Thoracic aorta (tissue), 2 donors: ENCODE measurements at regions not wholly inside any gene's neighbourhood (a gene's known extent, or its start where the extent isn't known, plus 50 kb on each side); places are given as distances from the start of the nearest gene placed in this dataset.

Experiments
- ATAC-seq: fragments of 150-250 bp; one replicate; pipeline ENCODE4 v1.8.0; 2017; ENCODE audit warnings: low read depth; ENCODE audit not compliant: insufficient number of reproducible peaks, low FRiP score
- DNase-seq: peaks from one replicate; pipeline ENCODE4 v3.0.0-alpha.2; 2020; ENCODE audit warnings: low spot score
- H3K27ac ChIP-seq, 2 donors: fragments of 200-600 bp; sonication (generic); 1 replicate in 1 of 2; 2 replicates in 1 of 2; pipeline ENCODE4 v1.5.1; 2016; ENCODE audit warnings: mild to moderate bottlenecking in 2 of 2, moderate library complexity in 2 of 2
- H3K27me3 ChIP-seq: fragments of 200-600 bp; sonication (generic); replicated peaks from 2 replicates; pipeline ENCODE4 v1.6.0; 2016; ENCODE audit warnings: mild to moderate bottlenecking; ENCODE audit not compliant: insufficient read depth
- H3K36me3 ChIP-seq: fragments of 200-600 bp; sonication (generic); one replicate; pipeline ENCODE4 v1.5.1; 2016
- H3K4me1 ChIP-seq, 2 donors: fragments of 200-600 bp; sonication (generic); 1 replicate in 1 of 2; 2 replicates in 1 of 2; pipeline versions ENCODE4 v1.5.1 to v1.6.0; 2016; ENCODE audit warnings: low read depth in 2 of 2, mild to moderate bottlenecking in 1 of 2; ENCODE audit not compliant: control insufficient read depth in 1 of 2
- H3K4me3 ChIP-seq: fragments of 200-600 bp; sonication (generic); 2 replicates; pipeline ENCODE4 v1.5.1; 2016; ENCODE audit warnings: mild to moderate bottlenecking
- H3K9me3 ChIP-seq: fragments of 200-600 bp; sonication (generic); 2 replicates; pipeline ENCODE4 v1.5.1; 2016
- CTCF ChIP-seq: fragments of 200-600 bp; sonication (generic); IDR thresholded peaks from one replicate; pipeline ENCODE4 v1.5.1; 2019; ENCODE audit warnings: antibody characterized with exemption

- no peaks in the 10 kb centered on the region for H3K4me1 ChIP-seq
- H3K27me3 ChIP-seq: no peaks in the 10 kb centered on the region
- no peaks in the 10 kb centered on the region for H3K36me3 ChIP-seq
- DNase-seq (no peak), ATAC-seq (no peak)
- H3K9me3 ChIP-seq: no peaks in the 10 kb centered on the region
- no peak overlapping the region for H3K4me3 ChIP-seq
- no peak for TF ChIP-seq CTCF
- H3K27ac ChIP-seq: no peak overlapping the region
These were observed 93.9 kb upstream of the SLCO3A1 start for GRCh38 chr15:91759560-91759959.

DNA sequence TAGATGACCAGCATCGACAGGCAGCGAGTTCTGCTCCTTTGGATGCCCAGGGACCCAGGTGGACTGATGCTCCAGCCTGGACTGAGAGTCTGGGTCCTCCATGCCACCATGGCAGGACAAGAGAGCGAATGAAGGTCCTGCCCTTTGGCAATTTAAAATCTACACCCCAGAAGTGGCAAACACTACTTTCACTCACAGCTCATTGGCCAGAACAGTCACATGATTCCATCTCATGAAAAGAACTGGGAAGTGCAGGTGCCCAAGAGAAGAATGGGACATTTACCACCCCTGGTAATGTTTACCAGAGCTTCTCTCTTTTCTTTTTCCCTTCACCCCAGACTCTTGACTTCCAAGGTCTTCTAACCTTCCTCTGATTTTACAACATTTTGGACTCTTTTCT, 87.8 kb upstream of the SLCO3A1 start:
- ATAC-seq (no peak), DNase-seq (no peak)
- Histone ChIP-seq H3K27me3 (no peaks in the 10 kb centered on the region), H3K9me3 (no peaks in the 10 kb centered on the region), H3K36me3 (no peaks in the 10 kb centered on the region), H3K27ac (no peak overlapping the region), H3K4me3 (no peak overlapping the region), H3K4me1 (no peaks in the 10 kb centered on the region)
- TF ChIP-seq CTCF: no peak

DNA sequence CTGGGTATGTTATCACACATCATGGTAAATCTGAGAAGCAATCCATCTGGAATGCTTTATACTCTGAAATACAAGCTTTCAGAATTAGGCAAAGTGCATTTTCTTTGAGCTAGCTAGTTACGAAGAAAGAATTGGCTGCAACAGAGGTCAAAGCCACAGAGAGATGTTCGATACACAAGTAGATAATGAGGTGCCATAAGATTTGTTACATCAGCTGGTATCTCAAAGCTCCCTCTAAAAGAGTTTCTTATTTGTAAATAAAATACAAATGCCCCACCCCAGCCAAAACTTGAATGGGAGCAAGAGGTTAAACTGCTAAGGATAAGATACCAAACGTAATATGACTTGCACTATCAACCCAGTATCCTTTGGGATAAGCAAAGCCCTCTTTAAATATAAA, 84.0 kb upstream of the SLCO3A1 start:
- ATAC-seq (no peak), DNase-seq (no peak)
- H3K9me3 ChIP-seq: no peaks in the 10 kb centered on the region
- no peak for TF ChIP-seq CTCF
- H3K27ac ChIP-seq: no peak overlapping the region
- no peaks in the 10 kb centered on the region for H3K36me3 ChIP-seq
- no peaks in the 10 kb centered on the region for H3K4me1 ChIP-seq
- H3K27me3 ChIP-seq: no peaks in the 10 kb centered on the region
- H3K4me3 ChIP-seq: no peak overlapping the region

- H3K27ac ChIP-seq: no peak overlapping the region
- no peaks in the 10 kb centered on the region for H3K36me3 ChIP-seq
- ATAC-seq (no peak), DNase-seq (no peak)
- H3K9me3 ChIP-seq: no peaks in the 10 kb centered on the region
- no peaks in the 10 kb centered on the region for H3K4me1 ChIP-seq
- no peak overlapping the region for H3K4me3 ChIP-seq
- no peak for TF ChIP-seq CTCF
- H3K27me3 ChIP-seq: no peaks in the 10 kb centered on the region
These were observed 83.6 kb upstream of the SLCO3A1 start for GRCh38 chr15:91769894-91770293.

GRCh38 chr15:91776104-91776503, 77.4 kb upstream of the SLCO3A1 start:
- Histone ChIP-seq H3K4me3 (no peak overlapping the region), H3K36me3 (no peaks in the 10 kb centered on the region), H3K4me1 (no peaks in the 10 kb centered on the region), H3K27ac (no peak overlapping the region), H3K27me3 (no peaks in the 10 kb centered on the region), H3K9me3 (no peaks in the 10 kb centered on the region)
- no peak for DNase-seq
- no peak for ATAC-seq
- TF ChIP-seq CTCF: no peak
